ENCODE measurements at regions not wholly inside any gene's neighbourhood (a gene's known extent, or its start where the extent isn't known, plus 50 kb on each side); places are given as distances from the start of the nearest gene placed in this dataset.

GRCh38 chr12:73892201-73892600, 645.4 kb upstream of the ATXN7L3B start:
- Histone ChIP-seq H3K4me3 (ENCODE audit: low read depth, low read length, poor library complexity, severe bottlenecking) (no peak overlapping the region), H3K4me1 (ENCODE audit: insufficient read depth, low read length, poor library complexity, severe bottlenecking) (peaks cover 6% of the 10 kb centered on the region), H3K27me3 (replicated peaks; ENCODE audit: insufficient read depth, low read depth, low read length, poor library complexity) (no peaks in the 10 kb centered on the region), H3K9me3 (ENCODE audit: low read depth, low read length, poor library complexity, severe bottlenecking) (no peaks in the 10 kb centered on the region), H3K27ac (ENCODE audit: low read depth, low read length, poor library complexity, severe bottlenecking) (no peak overlapping the region), H3K36me3 (ENCODE audit: insufficient read depth, low read length, poor library complexity, severe bottlenecking) (no peaks in the 10 kb centered on the region)
- ChIA-PET CTCF (no interaction called here), POLR2A (ENCODE audit: low non-redundant PET) (no interaction called here)
- intact Hi-C loops (cut with micrococcal nuclease; ENCODE audit: unreplicated experiment): no loop called here
- TF ChIP-seq EZH2 (IDR thresholded peaks at IDR 0.05; ENCODE audit: borderline replicate concordance, low read depth, low read length, poor library complexity, severe bottlenecking) (no peak), CTCF (conservative IDR thresholded peaks at IDR 0.05; ENCODE audit: low read depth, low read length) (no peak)
- DNase-seq (ENCODE audit: low spot score): peak; percentile 16
- BruUV-seq (replicated peaks): no TSS peak

- Histone ChIP-seq H3K27me3 (replicated peaks; ENCODE audit: insufficient read depth, low read depth, low read length, poor library complexity) (no peaks in the 10 kb centered on the region), H3K36me3 (ENCODE audit: insufficient read depth, low read length, poor library complexity, severe bottlenecking) (no peaks in the 10 kb centered on the region), H3K4me3 (ENCODE audit: low read depth, low read length, poor library complexity, severe bottlenecking) (no peak overlapping the region), H3K27ac (ENCODE audit: low read depth, low read length, poor library complexity, severe bottlenecking) (no peak overlapping the region), H3K9me3 (ENCODE audit: low read depth, low read length, poor library complexity, severe bottlenecking) (no peaks in the 10 kb centered on the region), H3K4me1 (ENCODE audit: insufficient read depth, low read length, poor library complexity, severe bottlenecking) (no peaks in the 10 kb centered on the region)
- CTCF ChIA-PET: no interaction called here
- intact Hi-C loops (cut with micrococcal nuclease; ENCODE audit: unreplicated experiment): no loop called here
- DNase-seq (ENCODE audit: low spot score): no peak
- POLR2A ChIA-PET (ENCODE audit: low non-redundant PET): no interaction called here
- TF ChIP-seq CTCF (conservative IDR thresholded peaks at IDR 0.05; ENCODE audit: low read depth, low read length): no peak
- no peak for TF ChIP-seq EZH2 (IDR thresholded peaks at IDR 0.05; ENCODE audit: borderline replicate concordance, low read depth, low read length, poor library complexity, severe bottlenecking)
- BruUV-seq (replicated peaks): no TSS peak
Observed at GRCh38 chr12:73898645-73899044, 639.0 kb upstream of the ATXN7L3B start.

- Histone ChIP-seq H3K27me3 (replicated peaks; ENCODE audit: insufficient read depth, low read depth, low read length, poor library complexity) (no peaks in the 10 kb centered on the region), H3K27ac (ENCODE audit: low read depth, low read length, poor library complexity, severe bottlenecking) (no peak overlapping the region), H3K4me1 (ENCODE audit: insufficient read depth, low read length, poor library complexity, severe bottlenecking) (no peaks in the 10 kb centered on the region), H3K9me3 (ENCODE audit: low read depth, low read length, poor library complexity, severe bottlenecking) (no peaks in the 10 kb centered on the region), H3K36me3 (ENCODE audit: insufficient read depth, low read length, poor library complexity, severe bottlenecking) (no peaks in the 10 kb centered on the region), H3K4me3 (ENCODE audit: low read depth, low read length, poor library complexity, severe bottlenecking) (no peak overlapping the region)
- BruUV-seq (replicated peaks): no TSS peak
- intact Hi-C loops (cut with micrococcal nuclease; ENCODE audit: unreplicated experiment): no loop called here
- TF ChIP-seq EZH2 (IDR thresholded peaks at IDR 0.05; ENCODE audit: borderline replicate concordance, low read depth, low read length, poor library complexity, severe bottlenecking) (no peak), CTCF (conservative IDR thresholded peaks at IDR 0.05; ENCODE audit: low read depth, low read length) (no peak)
- CTCF ChIA-PET: no interaction called here
- POLR2A ChIA-PET (ENCODE audit: low non-redundant PET): no interaction called here
- no peak for DNase-seq (ENCODE audit: low spot score)
Observed at GRCh38 chr12:73902260-73902659, 635.4 kb upstream of the ATXN7L3B start.

All from A673 (cell line).